ENCODE measurements at regions not wholly inside any gene's neighbourhood (a gene's known extent, or its start where the extent isn't known, plus 50 kb on each side); places are given as distances from the start of the nearest gene placed in this dataset.

DNA sequence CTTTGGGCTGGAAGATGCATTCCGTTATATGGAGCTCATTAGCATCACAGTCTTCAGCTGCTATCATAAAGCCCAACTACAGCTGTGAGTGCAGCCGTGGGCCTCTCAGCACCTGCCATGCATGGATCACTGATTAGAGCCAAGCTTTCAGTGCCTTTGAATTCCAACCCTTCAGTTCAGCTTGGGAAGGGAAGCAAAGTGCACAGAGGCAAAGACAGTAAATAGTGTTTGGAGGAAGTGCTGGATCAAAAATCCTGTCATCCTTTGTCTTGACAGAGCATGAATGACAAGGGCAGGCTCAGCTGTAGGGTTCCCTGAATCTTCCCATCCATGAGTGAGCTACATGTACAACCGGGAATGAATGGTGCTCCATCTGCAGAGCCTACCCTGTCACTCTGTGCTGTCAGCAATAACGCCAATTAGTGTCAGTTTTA is 153.7 kb downstream of the DNAJB9 start:
- Histone ChIP-seq H3K27me3 (no peaks in the 10 kb centered on the region), H3K36me3 (no peaks in the 10 kb centered on the region), H3K4me2 (peak overlapping the region in 9 of 11 experiments; percentile 39 to 69 (median 53); a peak in 15 of 22 replicates), H3K4me1 (peaks cover 20 to 30% (median 24%) of the 10 kb centered on the region in 10 experiments), H3K4me3 (no peak overlapping the region), H3K9ac (no peak overlapping the region), H4K20me1 (no peaks in the 10 kb centered on the region), H3K27ac (no peak overlapping the region; a peak in 2 of 22 replicates), H3K9me3 (replicated peaks in 1 of 11) (no peaks in the 10 kb centered on the region; a peak in 3 of 22 replicates)
- TF ChIP-seq Cebpa-rat (IDR thresholded peaks at IDR 0.05) = no peak

DNA sequence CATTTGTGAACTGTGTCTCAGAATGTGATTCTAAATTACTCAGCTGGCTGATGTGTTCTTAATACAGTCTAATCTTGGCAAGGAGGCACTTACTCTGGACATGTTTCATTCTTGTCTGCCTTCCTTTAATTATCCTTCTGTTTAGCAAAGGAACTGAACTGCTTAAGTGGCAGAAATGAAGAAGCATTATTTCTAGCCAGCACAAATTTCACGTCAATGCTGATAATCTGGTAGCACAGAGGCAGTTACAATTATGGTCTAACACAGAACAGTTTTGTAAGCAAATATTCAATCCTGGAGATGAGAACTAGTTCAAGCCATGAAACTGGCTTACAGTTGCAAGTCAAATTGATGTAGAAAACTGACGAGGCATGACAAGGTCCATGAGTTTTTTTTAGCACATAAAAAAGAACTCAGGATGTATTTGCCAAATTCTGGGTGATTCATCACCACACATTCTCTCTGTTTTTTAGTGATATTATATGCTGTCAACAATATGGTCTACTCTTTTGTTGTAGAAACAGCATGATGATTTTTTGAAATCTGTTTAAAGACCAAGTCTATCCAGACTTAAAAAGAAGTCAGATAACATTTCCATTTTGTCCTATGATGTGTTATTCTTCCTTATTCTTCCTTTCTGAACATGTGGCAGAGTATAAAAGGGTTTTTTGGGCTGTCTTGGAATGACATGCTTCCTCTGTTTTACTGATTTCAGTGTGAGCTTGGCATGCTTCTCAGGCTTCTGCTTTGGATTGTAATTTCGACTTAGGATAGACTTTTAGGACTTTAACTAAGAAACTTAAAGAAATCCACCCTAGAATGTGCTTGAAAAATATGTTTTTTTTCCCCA is 154.8 kb downstream of the DNAJB9 start:
- no peaks in the 10 kb centered on the region for H4K20me1 ChIP-seq
- H3K4me2 ChIP-seq = peak overlapping the region; percentile 39 to 69 (median 53); a peak in 21 of 22 replicates
- no peak overlapping the region for H3K4me3 ChIP-seq
- TF ChIP-seq Cebpa-rat (IDR thresholded peaks at IDR 0.05) = no peak
- no peaks in the 10 kb centered on the region for H3K36me3 ChIP-seq
- peaks cover 20 to 30% (median 24%) of the 10 kb centered on the region in 10 experiments for H3K4me1 ChIP-seq
- peak overlapping the region in 1 of 11 experiments; percentile 5; a peak in 1 of 22 replicates for H3K9ac ChIP-seq
- H3K9me3 ChIP-seq (replicated peaks in 1 of 11) = no peaks in the 10 kb centered on the region; a peak in 3 of 22 replicates
- H3K27me3 ChIP-seq = no peaks in the 10 kb centered on the region
- H3K27ac ChIP-seq = peak overlapping the region in 9 of 11 experiments; percentile 21 to 50 (median 40); a peak in 12 of 22 replicates

DNA sequence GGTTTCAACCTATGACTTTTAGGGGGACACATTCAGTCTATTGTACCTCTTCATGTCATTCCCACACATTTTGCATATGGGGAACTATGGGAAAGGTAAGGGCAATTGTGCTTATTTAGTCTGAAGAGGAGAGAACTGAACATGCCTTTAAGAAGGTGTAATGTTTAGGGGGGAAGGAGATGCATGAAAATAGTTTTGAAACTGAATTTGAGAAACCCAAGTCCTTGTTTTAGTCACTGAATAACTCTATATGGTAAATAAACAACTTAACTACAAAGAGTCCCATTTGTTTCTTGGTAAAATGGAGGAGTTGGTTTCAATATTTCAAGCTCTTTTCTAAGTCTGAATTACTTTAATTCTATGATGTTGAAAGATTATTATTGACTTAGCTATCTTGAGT is 166.1 kb downstream of the DNAJB9 start:
- no peak overlapping the region for H3K9ac ChIP-seq
- H3K4me1 ChIP-seq = no peaks in the 10 kb centered on the region
- no peaks in the 10 kb centered on the region for H4K20me1 ChIP-seq
- H3K36me3 ChIP-seq = no peaks in the 10 kb centered on the region
- TF ChIP-seq Cebpa-rat (IDR thresholded peaks at IDR 0.05) = no peak
- no peak overlapping the region for H3K27ac ChIP-seq
- no peak overlapping the region for H3K4me2 ChIP-seq
- H3K9me3 ChIP-seq (replicated peaks in 1 of 11) = no peaks in the 10 kb centered on the region
- no peak overlapping the region for H3K4me3 ChIP-seq
- H3K27me3 ChIP-seq = no peaks in the 10 kb centered on the region

DNA sequence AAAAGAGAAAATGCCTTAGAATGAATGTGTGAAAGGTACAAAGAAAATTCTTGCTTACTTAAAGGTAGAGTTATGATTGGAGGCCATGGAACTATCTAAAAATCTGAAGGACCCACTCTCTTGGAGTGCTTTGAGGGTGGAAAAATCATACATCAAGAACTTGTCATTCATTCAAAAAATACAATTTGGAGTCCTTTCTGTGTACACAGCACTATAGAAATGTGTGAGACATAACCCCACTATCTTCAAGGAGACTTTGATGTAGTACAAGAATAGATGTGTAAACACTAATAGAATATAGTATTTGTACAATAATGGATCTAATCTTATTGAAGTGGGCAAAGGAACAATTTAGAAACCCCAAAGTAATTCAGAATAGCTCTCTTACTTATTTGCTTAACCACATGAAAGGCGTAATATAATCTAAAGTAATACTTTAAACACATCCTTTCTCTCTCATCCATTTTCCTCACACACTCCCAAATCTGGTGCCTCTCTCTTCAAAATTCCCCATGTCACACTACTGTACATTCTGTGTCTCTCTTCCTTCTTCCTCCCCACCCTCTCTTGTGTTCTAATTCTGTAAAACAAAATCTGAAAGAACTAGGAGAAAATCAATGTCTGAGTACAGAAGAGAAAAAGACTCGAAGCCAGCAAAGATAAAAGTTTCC is 166.7 kb downstream of the DNAJB9 start:
- no peaks in the 10 kb centered on the region for H3K27me3 ChIP-seq
- H3K4me1 ChIP-seq = no peaks in the 10 kb centered on the region
- H3K27ac ChIP-seq = no peak overlapping the region
- no peaks in the 10 kb centered on the region for H3K36me3 ChIP-seq
- no peak overlapping the region for H3K4me3 ChIP-seq
- H3K9me3 ChIP-seq (replicated peaks in 1 of 11) = no peaks in the 10 kb centered on the region
- H4K20me1 ChIP-seq = no peaks in the 10 kb centered on the region
- no peak for TF ChIP-seq Cebpa-rat (IDR thresholded peaks at IDR 0.05)
- H3K4me2 ChIP-seq = no peak overlapping the region
- H3K9ac ChIP-seq = no peak overlapping the region

DNA sequence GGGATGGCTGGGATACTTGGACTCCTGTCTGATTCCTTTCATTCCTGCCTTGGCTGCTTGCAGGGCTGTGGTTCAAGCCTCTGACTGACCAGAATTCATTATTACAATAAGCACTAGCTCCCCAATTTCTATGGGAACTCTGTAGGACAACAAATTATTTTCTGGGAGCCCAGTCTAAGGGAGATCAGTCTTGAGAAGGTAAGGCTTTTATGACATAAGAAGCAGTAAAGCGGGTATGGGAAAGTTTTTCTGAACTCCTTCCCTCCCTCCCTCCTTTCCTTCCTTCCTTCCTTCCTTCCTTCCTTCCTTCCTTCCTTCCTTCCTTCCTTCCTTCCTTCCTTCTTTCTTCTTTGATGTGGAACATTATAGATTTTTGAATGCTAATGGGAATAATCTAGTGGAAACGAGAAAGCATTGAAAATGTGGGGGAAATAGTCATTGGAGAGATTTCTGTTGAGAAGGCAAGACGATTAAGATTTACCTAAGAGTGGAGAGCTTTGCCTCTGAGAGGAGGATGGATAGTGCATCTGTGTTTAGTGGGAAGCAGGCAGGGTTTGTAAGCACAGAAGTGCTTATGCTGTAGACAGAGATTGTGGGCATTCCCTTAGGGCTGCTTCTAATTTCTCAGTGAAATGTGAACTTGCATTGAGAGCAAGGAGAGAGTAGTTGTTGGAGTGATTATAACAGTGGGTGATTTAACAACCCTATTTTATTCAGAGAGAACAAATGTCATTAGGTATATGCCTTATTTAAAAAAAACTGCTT is 201.5 kb downstream of the DNAJB9 start:
- no peak overlapping the region for H3K9ac ChIP-seq
- no peaks in the 10 kb centered on the region for H3K36me3 ChIP-seq
- TF ChIP-seq Cebpa-rat (IDR thresholded peaks at IDR 0.05) = no peak
- H3K4me1 ChIP-seq = no peaks in the 10 kb centered on the region; a peak in 1 of 20 replicates
- no peaks in the 10 kb centered on the region for H3K27me3 ChIP-seq
- H3K27ac ChIP-seq = no peak overlapping the region
- H3K4me3 ChIP-seq = no peak overlapping the region
- H3K4me2 ChIP-seq = no peak overlapping the region
- H3K9me3 ChIP-seq (replicated peaks in 1 of 11) = no peaks in the 10 kb centered on the region
- H4K20me1 ChIP-seq = no peaks in the 10 kb centered on the region

DNA sequence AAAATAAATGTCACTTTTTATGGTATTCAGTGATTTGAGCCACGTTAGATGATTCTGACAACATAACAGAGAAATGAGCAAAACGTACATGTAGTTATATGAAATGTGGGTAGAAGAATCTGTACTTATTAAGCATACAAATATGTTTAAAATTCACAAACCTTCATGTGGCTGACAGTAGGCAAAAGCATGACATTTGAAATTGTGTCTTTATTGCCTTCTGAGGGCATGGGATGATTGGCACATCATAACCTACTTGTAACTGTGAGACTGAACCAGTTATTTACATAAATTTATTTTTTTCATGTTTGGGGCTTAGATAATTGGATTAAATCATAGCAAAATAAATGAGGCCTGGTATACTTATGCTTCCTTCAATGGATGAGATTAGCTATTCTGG is 202.2 kb downstream of the DNAJB9 start:
- Histone ChIP-seq H3K4me2 (no peak overlapping the region), H3K27me3 (no peaks in the 10 kb centered on the region), H3K27ac (no peak overlapping the region), H3K9ac (no peak overlapping the region), H3K9me3 (replicated peaks in 1 of 11) (no peaks in the 10 kb centered on the region), H3K36me3 (no peaks in the 10 kb centered on the region), H3K4me3 (no peak overlapping the region), H4K20me1 (no peaks in the 10 kb centered on the region), H3K4me1 (no peaks in the 10 kb centered on the region; a peak in 1 of 20 replicates)
- no peak for TF ChIP-seq Cebpa-rat (IDR thresholded peaks at IDR 0.05)

DNA sequence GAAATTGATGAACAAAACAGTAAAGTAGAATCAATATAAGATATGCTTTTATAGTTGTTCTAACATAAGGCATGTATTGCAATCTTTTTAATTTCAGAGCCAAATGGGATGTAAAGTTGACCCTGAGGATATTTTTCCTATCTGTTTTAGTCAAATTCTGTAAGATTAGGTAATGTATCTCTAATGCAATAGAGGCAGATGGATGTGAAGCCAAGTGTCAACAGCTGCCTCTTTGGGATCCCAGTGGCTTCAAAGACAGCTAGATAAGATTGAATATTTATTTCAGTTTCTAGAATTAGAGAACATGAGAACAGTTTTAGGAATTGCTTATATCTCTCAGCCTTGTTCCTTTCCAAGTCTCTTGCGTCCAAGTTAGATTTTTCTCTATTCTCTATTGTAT is 208.3 kb downstream of the DNAJB9 start:
- no peaks in the 10 kb centered on the region for H3K4me1 ChIP-seq
- H3K4me3 ChIP-seq = no peak overlapping the region
- no peak overlapping the region for H3K9ac ChIP-seq
- no peak overlapping the region for H3K4me2 ChIP-seq
- no peak overlapping the region for H3K27ac ChIP-seq
- no peaks in the 10 kb centered on the region for H3K9me3 ChIP-seq (replicated peaks in 1 of 11)
- H3K27me3 ChIP-seq = no peaks in the 10 kb centered on the region
- H3K36me3 ChIP-seq = no peaks in the 10 kb centered on the region
- no peaks in the 10 kb centered on the region for H4K20me1 ChIP-seq
- no peak for TF ChIP-seq Cebpa-rat (IDR thresholded peaks at IDR 0.05)

DNA sequence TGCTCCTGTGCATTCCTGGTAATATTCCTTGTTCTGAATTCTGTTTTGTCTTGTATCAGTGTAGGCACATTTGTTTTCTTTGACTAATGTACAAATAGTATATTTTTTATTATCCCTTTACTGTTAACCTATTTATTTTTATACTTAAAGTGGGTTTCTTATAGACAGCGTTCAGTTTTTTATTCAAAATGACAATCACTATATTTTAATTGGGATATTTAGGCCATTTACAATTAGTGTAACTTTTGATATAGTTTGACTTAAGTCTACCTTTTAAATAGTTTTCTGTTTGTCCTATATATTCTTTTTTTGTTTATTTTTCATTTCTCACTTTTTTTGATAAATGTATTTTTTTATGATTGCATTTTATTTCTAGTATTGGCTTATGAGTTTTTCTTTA is 219.8 kb downstream of the DNAJB9 start:
- H3K4me1 ChIP-seq = no peaks in the 10 kb centered on the region
- H4K20me1 ChIP-seq = no peaks in the 10 kb centered on the region
- H3K27me3 ChIP-seq = no peaks in the 10 kb centered on the region
- no peak overlapping the region for H3K4me2 ChIP-seq
- peaks cover 21 to 32% (median 24%) of the 10 kb centered on the region in 11 experiments for H3K9me3 ChIP-seq (replicated peaks in 1 of 11)
- H3K36me3 ChIP-seq = no peaks in the 10 kb centered on the region
- H3K4me3 ChIP-seq = no peak overlapping the region
- no peak overlapping the region for H3K27ac ChIP-seq
- no peak overlapping the region for H3K9ac ChIP-seq
- no peak for TF ChIP-seq Cebpa-rat (IDR thresholded peaks at IDR 0.05)

DNA sequence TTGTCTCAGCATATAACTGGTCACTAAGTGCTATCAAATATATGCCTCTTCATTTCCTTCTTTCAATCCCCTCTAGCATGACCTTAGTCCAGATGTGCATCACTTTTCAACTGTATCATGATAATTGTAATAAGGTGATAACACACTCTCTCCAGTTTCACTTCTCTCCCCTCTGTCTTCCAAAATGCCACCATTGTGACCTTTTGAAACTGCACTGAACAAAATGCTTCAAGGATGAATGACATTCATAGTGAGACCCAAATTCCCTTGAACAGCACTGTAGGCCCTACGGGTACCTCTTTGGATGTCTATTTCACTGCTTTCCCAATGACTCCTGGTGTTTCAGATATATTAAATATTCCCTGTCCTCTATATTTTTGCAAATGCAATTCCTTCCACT is 224.8 kb downstream of the DNAJB9 start:
- H3K4me3 ChIP-seq = no peak overlapping the region
- H3K27ac ChIP-seq = no peak overlapping the region
- H3K4me2 ChIP-seq = no peak overlapping the region

More for the DNA sequence above, 224.8 kb downstream of the DNAJB9 start:
- Histone ChIP-seq H3K4me1 (no peaks in the 10 kb centered on the region), H4K20me1 (no peaks in the 10 kb centered on the region), H3K27me3 (no peaks in the 10 kb centered on the region), H3K9ac (no peak overlapping the region), H3K9me3 (replicated peaks in 1 of 11) (peaks cover 17 to 29% (median 22%) of the 10 kb centered on the region in 11 experiments), H3K36me3 (no peaks in the 10 kb centered on the region)
- TF ChIP-seq Cebpa-rat (IDR thresholded peaks at IDR 0.05) = no peak
